Epithelial cell of esophagus (primary cell): ENCODE measurements at regions not wholly inside any gene's neighbourhood (a gene's known extent, or its start where the extent isn't known, plus 50 kb on each side); places are given as distances from the start of the nearest gene placed in this dataset.
A peak's percentile ranks its signal among the peaks of the same experiment; 100 is the strongest.

ENCODE experiments used
- DNase-seq: peaks from one replicate; pipeline ENCODE4 v3.0.0; 2010; ENCODE audit warnings: low read depth
- H3K4me3 ChIP-seq: 2 replicates; pipeline ENCODE4 v1.5.1; 2011; ENCODE audit warnings: mild to moderate bottlenecking, low read length, control low read depth
- CTCF ChIP-seq: IDR thresholded peaks from 2 replicates; pipeline ENCODE4 v1.5.1; 2011; ENCODE audit warnings: low read depth, mild to moderate bottlenecking, low read length, control low read depth, inconsistent platforms; ENCODE audit not compliant: insufficient read depth; ENCODE audit errors: missing control alignments

GRCh38 chr7:84546403-84546802 lies 351.8 kb upstream of the SEMA3A start:
- H3K4me3 ChIP-seq: no peak overlapping the region
- DNase-seq: no peak
- no peak for TF ChIP-seq CTCF

GRCh38 chr7:84538268-84538667 lies 343.7 kb upstream of the SEMA3A start:
- DNase-seq: no peak
- TF ChIP-seq CTCF: no peak
- H3K4me3 ChIP-seq: no peak overlapping the region

GRCh38 chr7:84536271-84536870 lies 341.8 kb upstream of the SEMA3A start:
- no peak for TF ChIP-seq CTCF
- no peak overlapping the region for H3K4me3 ChIP-seq
- DNase-seq: peak; percentile 20

- DNase-seq: no peak
- TF ChIP-seq CTCF: no peak
- H3K4me3 ChIP-seq: no peak overlapping the region
These were observed 341.1 kb upstream of the SEMA3A start for GRCh38 chr7:84535580-84536270.

- DNase-seq: no peak
- no peak for TF ChIP-seq CTCF
- no peak overlapping the region for H3K4me3 ChIP-seq
These were observed 338.6 kb upstream of the SEMA3A start for GRCh38 chr7:84533182-84533581.

GRCh38 chr7:84532196-84532595 lies 337.6 kb upstream of the SEMA3A start:
- no peak for TF ChIP-seq CTCF
- no peak for DNase-seq
- H3K4me3 ChIP-seq: no peak overlapping the region
